CMK (cell line): ENCODE measurements at regions not wholly inside any gene's neighbourhood (a gene's known extent, or its start where the extent isn't known, plus 50 kb on each side); places are given as distances from the start of the nearest gene placed in this dataset.

ENCODE experiments used
- DNase-seq: peaks from one replicate; pipeline ENCODE4 v3.0.0-alpha.2; 2010; ENCODE audit warnings: low read depth

DNA sequence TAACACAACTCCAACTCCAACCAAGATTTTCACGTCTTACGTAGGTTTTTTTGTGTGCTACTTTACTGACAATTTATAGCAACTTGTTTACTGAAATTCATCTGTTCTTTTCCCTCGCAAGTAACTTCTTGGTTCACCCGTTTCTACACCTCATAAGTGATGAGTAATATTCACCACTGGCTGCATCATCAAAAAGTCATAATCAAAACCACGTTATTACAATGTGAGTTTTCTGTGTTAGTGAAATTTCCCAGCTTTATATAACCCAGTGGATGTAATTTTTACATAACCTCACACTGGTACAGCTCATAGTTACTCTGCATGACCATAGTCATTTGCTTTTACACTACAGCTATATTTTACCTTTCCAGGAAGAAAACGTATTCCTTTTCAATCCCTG lies 401.1 kb upstream of the LYPLAL1 start:
- DNase-seq = no peak

DNA sequence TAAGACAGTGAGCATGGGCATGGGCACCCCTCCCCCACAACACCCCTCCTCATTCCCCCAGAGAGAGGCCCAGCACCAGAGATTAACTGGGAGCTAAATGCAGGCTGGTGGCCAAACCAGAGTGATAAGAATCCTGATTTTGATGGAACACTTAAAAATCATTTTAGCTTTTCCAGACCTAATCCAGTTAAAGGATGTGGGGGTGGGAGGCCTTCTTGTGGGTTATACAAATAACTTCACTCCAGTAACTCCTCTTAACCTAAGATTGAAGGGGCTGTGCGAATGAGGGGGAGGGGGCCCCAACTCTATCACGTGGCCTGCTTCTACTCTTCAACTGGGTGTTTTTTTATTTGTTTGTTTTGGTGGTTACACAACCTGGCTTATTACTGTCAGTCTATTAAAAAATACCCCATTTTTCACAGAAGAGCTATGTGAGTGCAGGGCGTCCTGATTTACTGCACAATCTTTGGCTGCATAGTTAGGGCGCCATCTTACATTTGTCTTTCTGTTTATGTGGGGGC lies 398.1 kb upstream of the LYPLAL1 start:
- no peak for DNase-seq

DNA sequence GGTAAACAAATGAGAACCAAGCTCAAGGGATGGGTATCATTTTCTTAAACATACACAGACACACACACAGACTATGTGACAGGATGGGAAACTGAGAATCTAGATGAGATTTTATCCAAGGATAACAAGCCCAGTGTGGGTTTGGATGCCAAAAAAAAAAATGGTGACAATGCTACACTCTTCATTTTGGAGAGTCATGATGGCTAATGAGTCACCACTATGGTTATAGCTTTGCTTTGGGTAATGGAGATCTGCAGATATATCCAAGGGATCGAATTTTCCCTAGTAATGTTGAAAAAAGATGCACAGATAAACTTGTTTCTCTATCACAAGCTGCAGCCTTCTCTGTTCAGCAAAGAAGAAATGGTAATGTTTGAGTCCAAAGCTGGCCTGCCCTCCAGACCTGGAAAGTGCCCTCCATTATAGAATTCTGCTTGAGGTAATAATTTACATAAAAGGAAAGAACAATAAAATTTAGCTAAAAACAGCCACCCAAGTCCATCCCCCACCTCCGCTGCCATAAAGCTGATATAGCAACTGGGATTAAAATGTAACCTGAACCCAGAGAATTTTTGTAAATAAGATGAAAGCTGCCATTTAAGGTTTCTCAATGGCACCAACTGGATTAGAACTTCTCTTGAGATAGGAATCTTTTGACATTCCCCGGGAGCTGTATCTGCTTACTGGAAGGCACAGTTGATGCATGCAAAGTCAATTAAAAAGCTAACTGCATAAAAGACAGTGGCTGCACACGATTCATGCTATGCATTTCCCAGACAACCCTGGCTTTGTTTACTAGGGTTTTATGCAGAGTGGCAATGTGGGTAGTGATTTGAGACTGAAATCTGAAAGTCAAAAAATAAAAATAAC lies 395.2 kb upstream of the LYPLAL1 start:
- no peak for DNase-seq

- DNase-seq = no peak
Measured at GRCh38 chr1:218779341-218780100, 394.2 kb upstream of the LYPLAL1 start.

DNA sequence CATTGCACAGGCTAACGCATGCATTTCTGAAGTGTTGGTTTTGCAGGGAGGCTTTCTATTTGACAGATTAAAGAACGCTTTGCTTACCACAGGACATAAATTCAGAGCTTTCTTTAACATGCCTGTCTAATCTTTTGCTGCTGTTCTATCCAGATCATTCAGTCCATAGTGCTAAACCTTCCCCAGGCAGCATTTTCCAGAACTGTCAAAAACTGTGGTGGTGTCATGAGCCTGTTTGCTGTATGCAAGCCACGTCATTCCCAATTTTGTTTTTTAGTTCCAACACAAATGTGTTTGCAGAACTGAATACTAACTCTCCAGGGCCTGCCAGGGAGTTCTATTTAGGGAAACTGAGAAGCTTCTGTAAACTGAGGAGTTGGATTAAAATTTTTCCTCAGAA lies 390.5 kb upstream of the LYPLAL1 start:
- no peak for DNase-seq

DNA sequence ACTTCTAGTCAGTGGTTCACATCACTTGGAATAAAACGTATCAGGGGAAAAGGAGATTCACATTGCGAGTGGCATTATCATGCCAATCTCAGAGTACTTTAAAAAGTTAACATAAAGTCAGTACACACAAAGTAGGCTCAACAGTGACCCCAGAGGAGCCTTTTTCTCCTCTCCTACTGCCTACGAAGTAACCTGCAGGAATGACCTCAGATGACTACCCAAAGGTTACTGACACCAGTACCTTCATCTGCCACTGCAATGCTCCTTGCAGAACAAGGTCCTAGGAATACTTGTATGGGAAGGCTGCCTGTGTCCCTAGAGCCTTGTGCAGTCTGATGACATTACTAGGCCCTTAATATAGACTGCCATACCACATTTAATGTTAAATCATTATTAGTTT lies 389.8 kb upstream of the LYPLAL1 start:
- no peak for DNase-seq

- no peak for DNase-seq
Measured at GRCh38 chr1:218785928-218786327, 387.8 kb upstream of the LYPLAL1 start.

DNA sequence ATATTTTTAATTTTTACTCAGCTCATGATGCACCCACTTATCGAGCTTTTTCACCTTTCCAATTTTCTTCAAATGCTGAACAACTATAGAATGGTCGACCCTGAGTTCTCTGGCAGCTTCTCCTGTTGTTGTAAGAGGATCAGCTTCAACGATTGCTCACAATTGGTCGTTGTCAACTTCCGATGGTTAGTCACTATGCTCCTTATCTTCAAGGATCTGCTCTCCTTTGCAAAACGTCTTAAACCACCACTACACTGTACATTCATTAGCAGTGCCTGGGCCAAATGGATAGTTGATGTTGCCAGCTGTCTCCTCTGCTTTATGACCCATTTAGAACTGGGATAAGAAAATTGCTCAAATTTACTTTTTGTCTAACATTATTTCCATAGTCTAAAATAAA lies 385.9 kb upstream of the LYPLAL1 start:
- no peak for DNase-seq

- no peak for DNase-seq
Measured at GRCh38 chr1:218796773-218797172, 376.9 kb upstream of the LYPLAL1 start.

GRCh38 chr1:218802799-218803198 lies 370.9 kb upstream of the LYPLAL1 start:
- DNase-seq = no peak

DNA sequence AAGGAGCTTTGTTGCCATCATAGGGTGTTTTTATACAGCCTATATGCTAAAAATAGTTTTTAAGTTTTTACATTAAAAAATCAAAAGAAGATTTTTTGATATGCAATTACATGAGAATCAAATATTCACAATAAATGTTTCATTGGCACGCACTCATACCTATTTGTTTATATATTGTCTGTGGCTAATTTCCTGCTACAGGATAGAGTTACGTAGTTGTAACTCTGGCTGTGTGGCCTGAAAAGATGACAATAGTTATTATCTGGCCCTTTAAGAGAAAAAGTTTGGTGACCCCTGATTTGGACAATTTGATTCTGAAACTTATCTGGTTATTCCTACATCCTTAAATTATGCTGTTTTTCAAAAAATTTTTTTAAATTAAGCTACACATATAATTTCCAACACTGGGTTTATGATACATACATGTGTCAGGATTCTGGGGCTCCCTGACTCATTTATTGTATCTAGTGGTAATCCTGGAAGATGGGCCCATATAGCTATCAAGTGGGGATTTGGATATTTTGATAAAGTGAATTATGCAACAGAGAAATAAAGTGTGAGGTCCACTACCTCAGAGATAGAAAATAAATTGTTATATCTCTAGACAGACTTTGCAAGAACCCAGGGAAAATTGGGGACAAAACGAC lies 370.2 kb upstream of the LYPLAL1 start:
- DNase-seq = no peak

GRCh38 chr1:218804014-218804785 lies 369.5 kb upstream of the LYPLAL1 start:
- DNase-seq = no peak

DNA sequence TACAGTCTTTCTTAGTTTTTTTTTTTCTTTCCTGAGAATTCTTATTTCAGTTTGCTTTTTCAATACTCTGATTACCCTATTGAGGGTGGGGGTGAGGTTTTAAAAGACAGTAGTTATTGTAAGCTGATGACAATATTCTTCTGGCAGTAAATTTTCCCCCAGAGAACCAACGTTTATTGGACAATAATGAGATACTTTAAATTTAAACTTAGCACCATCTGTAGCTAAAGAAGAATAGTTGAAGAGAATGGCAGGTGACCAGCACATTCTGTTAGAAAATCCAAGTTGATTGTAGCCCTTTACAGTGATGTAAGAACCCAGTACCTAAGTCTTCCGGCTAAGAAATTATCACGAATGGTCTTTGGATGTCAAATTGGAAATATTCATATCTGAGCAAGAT lies 364.6 kb upstream of the LYPLAL1 start:
- DNase-seq = no peak

- no peak for DNase-seq
Measured at GRCh38 chr1:218809625-218810024, 364.1 kb upstream of the LYPLAL1 start.

- no peak for DNase-seq
Measured at GRCh38 chr1:218810306-218810705, 363.4 kb upstream of the LYPLAL1 start.

- DNase-seq = no peak
Measured at GRCh38 chr1:218811497-218811896, 362.2 kb upstream of the LYPLAL1 start.

DNA sequence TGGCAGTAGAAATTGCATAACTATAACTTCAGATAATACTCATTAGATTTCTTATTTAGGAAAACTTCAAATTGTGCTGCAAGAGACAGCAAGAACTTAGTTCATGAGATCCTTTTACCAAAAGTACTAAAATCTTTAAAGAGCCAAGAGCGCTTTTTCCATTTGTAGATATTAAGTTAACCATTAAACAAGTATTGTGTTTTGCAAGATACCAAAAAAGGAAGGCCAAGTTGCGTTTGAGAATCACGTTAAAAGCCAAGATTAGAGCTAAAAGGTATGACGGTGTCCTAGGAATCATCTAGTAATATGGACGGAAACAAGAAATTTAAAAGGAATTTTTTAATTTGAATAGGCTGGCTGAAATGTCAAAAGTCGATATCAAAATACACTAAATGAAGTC lies 361.3 kb upstream of the LYPLAL1 start:
- DNase-seq = no peak

DNA sequence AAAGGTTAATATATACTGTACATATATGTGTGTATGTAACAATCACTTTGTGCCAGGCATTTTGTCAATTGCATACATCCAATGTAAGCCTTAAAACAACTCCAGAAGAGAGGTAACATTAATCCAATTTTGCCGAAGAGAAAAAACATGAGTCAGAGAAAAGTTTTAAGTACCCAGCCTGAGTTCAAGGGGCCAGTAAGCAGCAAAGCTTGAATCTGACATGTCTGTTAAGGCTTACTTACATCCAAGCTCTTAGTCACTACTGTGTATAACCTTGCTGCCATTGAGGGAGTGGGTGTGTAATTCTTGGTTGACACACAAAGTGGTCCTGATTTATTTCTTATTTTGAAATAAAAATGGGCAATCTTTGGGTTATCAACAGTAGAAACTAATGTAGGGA lies 360.4 kb upstream of the LYPLAL1 start:
- no peak for DNase-seq

DNA sequence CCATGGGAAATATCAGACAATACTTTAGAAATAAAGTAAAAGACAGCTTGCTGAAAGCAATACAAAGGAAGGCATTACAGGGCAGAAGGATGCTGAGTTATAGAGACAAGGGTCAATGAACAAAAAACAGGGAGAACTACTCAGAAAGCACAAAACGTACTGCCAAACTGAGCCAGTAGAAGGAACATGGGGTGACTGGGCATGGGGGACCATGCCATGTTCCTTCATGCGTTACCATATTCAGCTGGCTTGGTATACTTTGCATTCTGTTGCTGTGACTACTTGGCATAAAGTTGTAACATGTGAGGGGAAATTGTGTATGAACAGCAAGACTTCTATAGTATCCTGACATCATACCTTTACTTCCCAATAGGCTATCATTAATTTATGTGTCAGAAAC lies 358.6 kb upstream of the LYPLAL1 start:
- DNase-seq = no peak

DNA sequence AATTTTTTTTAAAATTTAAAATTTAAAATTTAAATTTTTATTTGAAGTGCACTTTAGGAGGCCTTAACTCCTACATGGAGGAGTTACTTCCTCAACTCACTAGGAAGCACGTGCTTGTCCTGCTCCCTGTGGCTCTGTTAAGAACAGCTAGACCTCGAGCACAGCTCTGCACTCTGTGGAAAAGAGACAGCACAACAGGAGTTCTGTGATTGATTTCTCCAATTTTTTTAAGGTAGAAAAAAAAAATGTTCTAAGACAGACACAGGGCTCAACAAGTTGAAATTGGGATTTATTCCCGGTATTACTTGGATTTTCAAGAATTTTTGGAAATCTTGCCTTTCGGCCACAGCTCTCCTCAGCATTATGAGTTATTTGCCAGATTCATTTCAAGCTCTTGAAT lies 356.6 kb upstream of the LYPLAL1 start:
- DNase-seq = no peak

DNA sequence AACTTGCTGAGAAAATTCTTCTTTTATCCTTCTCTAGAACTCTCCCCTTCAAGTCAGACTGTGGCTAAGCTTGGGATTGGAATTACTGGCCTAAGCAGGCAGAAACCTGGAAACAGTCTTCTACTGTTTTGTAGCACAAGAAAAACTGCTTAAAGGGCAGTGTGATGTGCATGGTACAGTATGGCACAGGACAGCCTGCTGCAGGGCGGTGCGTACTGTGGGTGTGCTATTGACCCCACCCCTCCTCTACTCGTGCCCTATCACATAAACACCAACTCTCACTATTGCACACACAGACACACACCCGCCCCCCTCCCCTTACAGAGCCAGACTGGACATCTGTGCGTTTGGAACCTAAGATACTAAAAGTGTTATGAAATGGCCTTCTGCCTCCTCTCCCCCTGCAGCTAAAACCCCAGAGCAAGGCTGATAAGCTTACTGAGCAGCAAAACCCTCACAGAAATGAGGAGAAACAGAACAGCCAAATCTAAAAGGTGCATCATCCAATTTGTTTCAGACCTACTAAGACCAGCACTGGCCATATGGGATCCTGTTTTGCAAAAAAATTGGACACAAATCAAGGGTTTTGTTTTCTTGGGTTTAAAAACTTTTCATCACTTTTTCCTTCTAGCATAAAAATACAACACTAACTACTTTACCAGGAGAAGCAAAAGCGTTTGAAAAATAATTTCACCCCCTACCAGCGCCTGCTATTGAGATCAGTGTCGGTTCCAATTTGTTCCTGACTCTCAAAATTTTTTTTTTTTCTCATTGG lies 355.8 kb upstream of the LYPLAL1 start:
- no peak for DNase-seq
